ENCODE measurements at regions not wholly inside any gene's neighbourhood (a gene's known extent, or its start where the extent isn't known, plus 50 kb on each side); places are given as distances from the start of the nearest gene placed in this dataset.
A peak's percentile ranks its signal among the peaks of the same experiment; 100 is the strongest.

DNA sequence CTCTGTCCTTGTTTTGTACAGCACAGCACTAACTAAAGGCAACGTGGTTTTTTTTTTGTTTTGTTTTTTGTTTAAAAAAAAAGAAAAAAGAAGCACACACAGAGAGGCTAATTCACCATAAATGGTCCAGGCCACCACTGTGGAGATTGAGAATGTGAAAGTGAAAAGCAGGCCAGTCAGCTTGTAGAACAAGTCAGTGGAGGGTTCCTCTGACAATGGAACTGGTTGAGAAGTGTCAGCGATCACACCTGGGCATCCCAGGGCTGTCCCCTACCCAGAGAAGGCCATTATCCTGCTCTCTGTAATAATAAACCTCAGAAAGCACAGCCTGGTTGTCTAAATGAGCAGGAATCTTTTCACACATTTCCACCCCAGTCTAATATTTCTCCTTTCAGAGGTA is 119.6 kb upstream of the ZNF438 start:
- CTCF ChIA-PET (ENCODE audit: partially characterized antibody), result no interaction called here
- intact Hi-C loops (cut with micrococcal nuclease), result no loop called here
- no peaks in the 10 kb centered on the region for H3K4me1 ChIP-seq (ENCODE audit: insufficient read depth, low read length)
- peaks cover 0 to 2% (median 0%) of the 10 kb centered on the region in 4 donors for H3K4me1 Mint-ChIP-seq
- H3K9me3 Mint-ChIP-seq, result no peaks in the 10 kb centered on the region
- no peaks in the 10 kb centered on the region for H3K9me3 ChIP-seq (ENCODE audit: control insufficient read depth in 1 of 2, low read length in 2 of 2)
- H3K36me3 ChIP-seq (ENCODE audit: insufficient read depth, low read length), result no peaks in the 10 kb centered on the region
- H3K4me3 Mint-ChIP-seq, result no peak overlapping the region
- no peak overlapping the region for H3K27ac Mint-ChIP-seq
- no peak overlapping the region for H3K4me3 ChIP-seq (ENCODE audit: low read length in 2 of 2)
- no peaks in the 10 kb centered on the region for H3K36me3 Mint-ChIP-seq
- H3K27me3 ChIP-seq (ENCODE audit: insufficient read depth, low read length), result no peaks in the 10 kb centered on the region
- no peak for DNase-seq
- POLR2A ChIA-PET (ENCODE audit: partially characterized antibody), result no interaction called here
- no peak overlapping the region for H3K27ac ChIP-seq (ENCODE audit: low read depth, low read length)
- H3K27me3 Mint-ChIP-seq, result no peaks in the 10 kb centered on the region

- intact Hi-C loops (cut with micrococcal nuclease), result no loop called here
- H3K27me3 ChIP-seq (ENCODE audit: insufficient read depth, low read length), result no peaks in the 10 kb centered on the region
- Mint-ChIP-seq H3K9me3 (no peaks in the 10 kb centered on the region), H3K4me1 (no peaks in the 10 kb centered on the region), H3K27me3 (no peaks in the 10 kb centered on the region), H3K4me3 (no peak overlapping the region), H3K27ac (no peak overlapping the region), H3K36me3 (no peaks in the 10 kb centered on the region)
- H3K9me3 ChIP-seq (ENCODE audit: control insufficient read depth in 1 of 2, low read length in 2 of 2), result no peaks in the 10 kb centered on the region
- ChIA-PET POLR2A (ENCODE audit: partially characterized antibody) (no interaction called here), CTCF (ENCODE audit: partially characterized antibody) (no interaction called here)
- no peaks in the 10 kb centered on the region for H3K4me1 ChIP-seq (ENCODE audit: insufficient read depth, low read length)
- H3K27ac ChIP-seq (ENCODE audit: low read depth, low read length), result no peak overlapping the region
- H3K36me3 ChIP-seq (ENCODE audit: insufficient read depth, low read length), result no peaks in the 10 kb centered on the region
- DNase-seq, result no peak
- no peak overlapping the region for H3K4me3 ChIP-seq (ENCODE audit: low read length in 2 of 2)
These were observed 120.9 kb upstream of the ZNF438 start for GRCh38 chr10:31152421-31153135.

DNA sequence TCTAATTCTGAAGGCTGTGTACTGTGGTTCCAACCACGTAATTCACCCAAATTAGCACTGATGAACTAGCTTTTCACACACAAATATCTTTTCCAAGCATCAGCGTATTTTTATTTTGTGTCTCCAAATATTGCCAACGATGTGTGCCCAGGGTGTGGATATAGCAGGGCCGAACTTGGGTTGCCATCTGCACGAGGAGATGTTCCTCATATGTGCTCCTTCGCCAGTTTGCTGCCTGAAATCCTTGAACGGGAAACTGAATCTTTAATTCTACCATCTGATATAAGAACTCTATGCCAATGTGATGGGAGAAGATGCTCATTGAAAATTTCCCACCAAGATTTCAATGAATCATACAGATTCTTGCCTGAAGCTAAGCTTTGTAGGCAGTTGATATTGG is 121.5 kb upstream of the ZNF438 start:
- H3K27ac Mint-ChIP-seq, result peak overlapping the region in 1 of 7 donors; percentile 75

GRCh38 chr10:31153692-31154091 is 122.0 kb upstream of the ZNF438 start:
- no peak overlapping the region for H3K4me3 ChIP-seq (ENCODE audit: low read length in 2 of 2)
- Mint-ChIP-seq H3K27me3 (no peaks in the 10 kb centered on the region), H3K9me3 (no peaks in the 10 kb centered on the region), H3K27ac (no peak overlapping the region), H3K36me3 (no peaks in the 10 kb centered on the region), H3K4me3 (no peak overlapping the region), H3K4me1 (no peaks in the 10 kb centered on the region)
- no peaks in the 10 kb centered on the region for H3K9me3 ChIP-seq (ENCODE audit: control insufficient read depth in 1 of 2, low read length in 2 of 2)
- no peaks in the 10 kb centered on the region for H3K36me3 ChIP-seq (ENCODE audit: insufficient read depth, low read length)
- intact Hi-C loops (cut with micrococcal nuclease), result no loop called here
- H3K27me3 ChIP-seq (ENCODE audit: insufficient read depth, low read length), result no peaks in the 10 kb centered on the region
- H3K4me1 ChIP-seq (ENCODE audit: insufficient read depth, low read length), result no peaks in the 10 kb centered on the region
- no peak overlapping the region for H3K27ac ChIP-seq (ENCODE audit: low read depth, low read length)
- CTCF ChIA-PET (ENCODE audit: partially characterized antibody), result no interaction called here
- POLR2A ChIA-PET (ENCODE audit: partially characterized antibody), result no interaction called here
- DNase-seq, result no peak

More for the DNA sequence above, 121.5 kb upstream of the ZNF438 start:
- Mint-ChIP-seq H3K9me3 (no peaks in the 10 kb centered on the region), H3K4me1 (no peaks in the 10 kb centered on the region), H3K4me3 (no peak overlapping the region), H3K36me3 (no peaks in the 10 kb centered on the region), H3K27me3 (no peaks in the 10 kb centered on the region)
- H3K9me3 ChIP-seq (ENCODE audit: control insufficient read depth in 1 of 2, low read length in 2 of 2), result no peaks in the 10 kb centered on the region
- no peak overlapping the region for H3K27ac ChIP-seq (ENCODE audit: low read depth, low read length)
- ChIA-PET POLR2A (ENCODE audit: partially characterized antibody) (no interaction called here), CTCF (ENCODE audit: partially characterized antibody) (no interaction called here)
- no peak overlapping the region for H3K4me3 ChIP-seq (ENCODE audit: low read length in 2 of 2)
- intact Hi-C loops (cut with micrococcal nuclease), result no loop called here
- H3K36me3 ChIP-seq (ENCODE audit: insufficient read depth, low read length), result no peaks in the 10 kb centered on the region
- DNase-seq, result no peak
- no peaks in the 10 kb centered on the region for H3K27me3 ChIP-seq (ENCODE audit: insufficient read depth, low read length)
- H3K4me1 ChIP-seq (ENCODE audit: insufficient read depth, low read length), result no peaks in the 10 kb centered on the region

DNA sequence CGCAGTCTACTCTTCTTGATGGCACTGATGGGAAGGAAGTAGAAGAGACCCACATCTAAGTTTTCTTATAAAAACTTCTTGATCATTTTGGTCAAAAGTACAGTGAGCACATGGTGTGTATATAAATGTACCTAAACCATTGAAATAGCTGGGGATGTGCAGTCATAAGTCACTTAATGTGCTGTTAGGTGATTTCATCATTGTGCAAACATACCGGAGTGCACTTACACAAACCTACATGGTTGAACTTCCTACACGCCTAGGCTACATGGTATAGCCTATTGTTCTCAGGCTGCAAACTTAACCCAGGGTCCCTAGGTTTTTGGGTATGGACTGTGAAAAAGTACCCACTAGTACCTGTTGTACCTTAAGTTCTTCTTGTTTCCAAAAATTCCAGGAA is 123.3 kb upstream of the ZNF438 start:
- ChIA-PET POLR2A (ENCODE audit: partially characterized antibody) (no interaction called here), CTCF (ENCODE audit: partially characterized antibody) (no interaction called here)
- no peaks in the 10 kb centered on the region for H3K4me1 Mint-ChIP-seq
- no peak overlapping the region for H3K4me3 ChIP-seq (ENCODE audit: low read length in 2 of 2)
- no peak overlapping the region for H3K4me3 Mint-ChIP-seq
- no peak overlapping the region for H3K27ac Mint-ChIP-seq
- no peaks in the 10 kb centered on the region for H3K27me3 Mint-ChIP-seq
- no peak overlapping the region for H3K27ac ChIP-seq (ENCODE audit: low read depth, low read length)
- H3K4me1 ChIP-seq (ENCODE audit: insufficient read depth, low read length), result no peaks in the 10 kb centered on the region
- H3K9me3 Mint-ChIP-seq, result no peaks in the 10 kb centered on the region
- H3K27me3 ChIP-seq (ENCODE audit: insufficient read depth, low read length), result no peaks in the 10 kb centered on the region
- no peaks in the 10 kb centered on the region for H3K36me3 Mint-ChIP-seq
- H3K36me3 ChIP-seq (ENCODE audit: insufficient read depth, low read length), result no peaks in the 10 kb centered on the region
- H3K9me3 ChIP-seq (ENCODE audit: control insufficient read depth in 1 of 2, low read length in 2 of 2), result no peaks in the 10 kb centered on the region
- no peak for DNase-seq
- intact Hi-C loops (cut with micrococcal nuclease), result no loop called here

DNA sequence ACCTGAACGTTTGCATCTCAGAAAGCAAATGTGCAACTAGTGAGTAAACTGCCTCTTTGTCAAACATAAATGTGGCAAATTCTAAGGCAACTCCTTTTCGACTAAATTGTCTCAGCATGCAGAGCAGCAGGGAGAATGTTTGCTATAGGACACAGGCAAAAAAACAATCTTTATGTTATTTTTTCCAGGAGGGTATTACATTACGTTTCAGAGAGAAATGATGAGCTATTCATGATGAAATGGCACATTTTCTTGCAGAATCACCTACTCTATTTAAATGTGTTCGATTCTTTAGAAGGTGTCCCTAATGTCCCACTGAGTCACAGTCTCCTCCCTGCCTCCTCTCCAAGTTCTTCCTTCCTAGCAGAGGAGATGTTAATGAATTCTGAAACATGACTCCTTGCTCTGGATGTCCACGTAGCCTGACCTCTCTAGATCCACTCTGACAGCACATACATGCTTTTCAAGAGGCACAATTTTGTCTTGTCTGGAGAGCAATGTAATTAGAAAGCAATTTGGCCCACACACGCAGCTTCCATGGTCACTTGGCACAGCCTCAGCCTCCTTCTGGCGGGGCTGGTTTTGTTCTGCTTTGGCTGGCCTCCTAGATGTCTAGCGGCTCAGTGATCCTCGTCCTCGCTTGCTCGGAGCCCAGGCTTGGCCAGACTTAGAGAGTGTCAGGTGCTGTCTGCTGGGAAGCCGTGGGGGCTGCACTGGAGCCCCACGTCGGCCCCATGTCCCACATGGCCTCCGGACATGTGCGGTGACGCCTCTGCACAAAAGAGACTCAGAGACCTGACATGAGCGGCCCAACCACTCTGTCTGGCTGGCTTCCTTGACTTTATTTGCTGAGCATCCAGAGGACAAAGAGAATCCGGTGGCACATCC is 125.7 kb upstream of the ZNF438 start:
- intact Hi-C loops (cut with micrococcal nuclease), result no loop called here
- POLR2A ChIA-PET (ENCODE audit: partially characterized antibody), result no interaction called here
- Mint-ChIP-seq H3K36me3 (no peaks in the 10 kb centered on the region), H3K27me3 (no peaks in the 10 kb centered on the region), H3K9me3 (peaks cover 0 to 8% (median under 1%) of the 10 kb centered on the region in 8 donors), H3K4me3 (no peak overlapping the region), H3K4me1 (no peaks in the 10 kb centered on the region), H3K27ac (no peak overlapping the region)
- Histone ChIP-seq H3K4me3 (ENCODE audit: low read length in 2 of 2) (no peak overlapping the region), H3K4me1 (ENCODE audit: insufficient read depth, low read length) (no peaks in the 10 kb centered on the region), H3K27ac (ENCODE audit: low read depth, low read length) (no peak overlapping the region), H3K27me3 (ENCODE audit: insufficient read depth, low read length) (no peaks in the 10 kb centered on the region), H3K36me3 (ENCODE audit: insufficient read depth, low read length) (no peaks in the 10 kb centered on the region), H3K9me3 (ENCODE audit: control insufficient read depth in 1 of 2, low read length in 2 of 2) (no peaks in the 10 kb centered on the region)
- CTCF ChIA-PET (ENCODE audit: partially characterized antibody), result no interaction called here
- DNase-seq, result no peak

DNA sequence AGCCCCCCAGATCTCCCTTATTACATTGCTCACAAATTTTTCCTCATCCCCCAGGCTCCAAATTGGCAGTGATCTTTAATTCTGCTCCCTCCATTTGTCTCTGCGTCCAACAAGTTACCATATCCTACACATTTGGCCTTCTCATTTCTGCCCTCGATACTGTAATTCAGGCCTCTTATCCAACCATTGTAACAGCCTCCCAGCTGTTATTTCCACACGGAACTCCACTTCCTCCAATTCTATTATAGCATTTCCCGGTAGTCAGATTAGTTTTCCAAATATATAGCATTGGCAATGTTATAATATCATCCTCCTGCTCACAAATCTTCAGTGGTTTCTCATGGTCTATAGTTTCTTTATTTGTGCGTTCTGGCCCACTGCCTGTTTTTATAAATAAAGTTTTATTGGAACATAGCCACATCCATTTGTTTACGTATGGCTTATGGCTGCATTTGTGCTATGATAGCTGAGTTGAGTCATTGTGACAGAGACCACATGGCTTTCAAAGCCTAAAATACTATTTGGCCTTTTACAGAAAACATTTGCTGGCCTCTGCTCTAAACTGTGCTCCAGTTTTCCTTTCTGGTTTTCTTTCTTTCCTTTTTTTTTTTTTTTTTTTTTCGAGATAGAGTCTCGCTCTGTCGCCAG is 126.5 kb upstream of the ZNF438 start:
- no peak overlapping the region for H3K4me3 Mint-ChIP-seq

More for the DNA sequence above, 126.5 kb upstream of the ZNF438 start:
- H3K27me3 Mint-ChIP-seq, result no peaks in the 10 kb centered on the region
- Histone ChIP-seq H3K27ac (ENCODE audit: low read depth, low read length) (no peak overlapping the region), H3K27me3 (ENCODE audit: insufficient read depth, low read length) (no peaks in the 10 kb centered on the region), H3K9me3 (ENCODE audit: control insufficient read depth in 1 of 2, low read length in 2 of 2) (no peaks in the 10 kb centered on the region), H3K4me1 (ENCODE audit: insufficient read depth, low read length) (no peaks in the 10 kb centered on the region), H3K36me3 (ENCODE audit: insufficient read depth, low read length) (no peaks in the 10 kb centered on the region), H3K4me3 (ENCODE audit: low read length in 2 of 2) (no peak overlapping the region)
- ChIA-PET CTCF (ENCODE audit: partially characterized antibody) (no interaction called here), POLR2A (ENCODE audit: partially characterized antibody) (no interaction called here)
- no peak for DNase-seq
- H3K9me3 Mint-ChIP-seq, result peaks cover 0 to 8% (median 1%) of the 10 kb centered on the region in 8 donors
- no peaks in the 10 kb centered on the region for H3K36me3 Mint-ChIP-seq
- intact Hi-C loops (cut with micrococcal nuclease), result no loop called here
- no peaks in the 10 kb centered on the region for H3K4me1 Mint-ChIP-seq
- no peak overlapping the region for H3K27ac Mint-ChIP-seq
